ENCODE measurements at regions not wholly inside any gene's neighbourhood (a gene's known extent, or its start where the extent isn't known, plus 50 kb on each side); places are given as distances from the start of the nearest gene placed in this dataset.
A peak's percentile ranks its signal among the peaks of the same experiment; 100 is the strongest.

DNA sequence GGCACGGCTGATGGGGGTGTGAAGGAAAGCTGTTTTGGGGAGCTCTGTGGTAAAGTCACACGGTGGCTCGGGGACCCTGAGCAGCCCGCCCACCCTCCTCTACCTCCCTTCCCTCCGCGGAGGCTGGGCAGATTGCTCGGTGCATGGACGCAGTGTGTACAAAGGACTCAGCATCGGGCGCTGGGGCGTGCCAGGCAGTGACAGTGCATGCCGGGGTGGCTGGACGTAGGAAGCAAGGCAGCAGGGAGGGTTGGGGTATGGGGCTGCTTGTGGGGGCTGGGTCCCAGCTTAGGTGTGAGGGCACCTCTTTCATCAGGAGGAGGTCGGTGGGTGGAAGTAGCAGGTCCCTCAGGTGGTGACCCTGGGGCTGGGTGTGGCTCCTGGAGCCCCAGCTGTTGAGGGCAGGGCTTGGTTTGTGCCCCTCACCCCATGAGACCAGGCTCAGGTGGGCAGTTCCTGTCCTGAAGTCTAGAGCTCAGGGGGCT lies 159.9 kb upstream of the GSE1 start:
- DNase-seq: no peak

DNA sequence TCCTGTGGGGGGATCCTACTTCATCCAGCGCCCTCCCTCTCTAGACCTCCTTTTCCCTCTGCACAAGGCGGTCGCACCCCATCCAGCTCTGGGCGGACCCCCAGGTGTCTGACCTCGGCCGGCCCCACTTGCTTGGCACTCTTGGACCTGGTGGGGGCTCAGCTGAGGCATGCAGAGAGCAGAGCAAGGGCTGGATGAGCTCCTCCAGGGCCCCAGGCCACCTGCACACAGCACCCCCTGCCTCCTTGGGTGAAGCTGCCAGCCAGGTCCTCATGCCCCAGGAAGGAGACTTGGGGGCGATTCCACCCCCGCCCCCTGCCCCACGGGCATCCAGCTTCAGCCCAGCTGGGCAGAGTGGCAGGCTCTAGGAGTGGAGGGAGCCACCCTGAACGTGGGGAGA lies 159.4 kb upstream of the GSE1 start:
- no peak for DNase-seq

DNA sequence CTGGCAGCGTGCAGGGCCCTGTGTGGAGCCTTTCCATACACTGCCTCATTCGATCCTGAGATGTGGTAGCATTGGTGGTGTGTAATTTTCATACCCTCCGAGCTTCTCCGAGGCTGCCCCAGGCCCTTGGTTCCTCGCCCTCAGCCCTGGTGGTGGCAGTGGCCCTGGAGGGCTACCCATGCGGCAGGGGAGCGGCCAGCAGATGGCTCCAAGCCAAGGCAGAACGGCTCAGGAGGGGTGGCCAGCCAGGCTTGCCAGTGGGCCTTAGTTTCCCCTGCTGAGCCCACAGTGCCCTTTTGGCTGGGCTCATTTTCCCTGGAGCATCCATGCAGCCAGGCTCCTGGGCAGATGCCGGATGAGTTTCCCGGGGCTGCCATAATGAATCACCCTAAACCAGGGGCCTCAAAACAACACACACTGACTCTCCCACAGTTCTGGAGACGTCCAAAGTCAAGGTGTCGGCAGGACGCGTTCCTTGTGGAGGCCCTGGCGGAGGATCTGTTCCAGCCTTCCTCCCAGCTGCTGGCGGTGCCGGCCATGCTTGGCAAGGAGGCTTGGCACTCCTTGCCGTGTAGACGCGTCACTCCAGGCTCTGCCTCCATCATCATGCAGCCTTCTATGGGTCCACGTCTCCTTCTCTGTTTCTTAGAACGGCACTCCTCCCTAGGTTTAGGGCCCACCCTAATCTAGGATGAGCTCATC lies 158.8 kb upstream of the GSE1 start:
- no peak for DNase-seq

DNA sequence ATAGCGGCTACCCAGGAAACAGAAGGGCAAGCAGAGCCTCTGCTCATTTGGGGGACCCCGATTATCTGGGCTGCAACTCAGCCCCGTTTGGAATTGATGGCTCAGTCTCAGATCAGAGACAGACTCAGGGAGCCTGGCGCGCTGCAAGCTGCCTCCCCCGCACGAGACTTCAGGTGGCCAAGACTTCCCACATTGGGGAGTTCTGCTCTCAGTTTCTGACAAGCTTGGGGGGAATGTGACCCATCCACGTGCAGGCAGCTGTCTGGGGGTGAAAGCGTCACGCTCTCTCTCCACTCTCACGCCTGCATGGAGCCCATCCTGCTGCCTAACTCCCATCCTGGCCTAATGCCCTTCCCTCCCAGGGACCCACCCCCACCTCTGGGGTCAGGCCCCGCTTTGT lies 157.6 kb upstream of the GSE1 start:
- no peak for DNase-seq

DNA sequence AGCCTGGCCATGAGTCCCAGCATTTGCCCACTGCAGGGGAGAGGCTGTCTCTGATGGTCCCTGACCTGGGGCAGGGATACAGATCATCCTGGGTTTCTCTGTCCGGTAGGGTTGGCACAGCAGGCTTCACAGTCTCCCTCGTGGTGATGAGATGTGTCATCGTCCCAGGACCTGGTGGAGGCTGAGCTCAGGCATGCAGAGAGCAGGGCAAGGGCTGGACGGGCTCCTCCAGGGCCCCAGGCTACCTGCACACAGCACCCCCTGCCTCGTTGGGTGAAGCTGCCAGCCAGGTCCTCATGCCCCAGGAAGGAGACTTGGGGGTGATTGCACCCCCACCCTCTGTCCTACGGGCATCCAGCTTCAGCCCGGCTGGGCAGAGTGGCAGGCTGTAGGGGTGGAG lies 155.8 kb upstream of the GSE1 start:
- no peak for DNase-seq

DNA sequence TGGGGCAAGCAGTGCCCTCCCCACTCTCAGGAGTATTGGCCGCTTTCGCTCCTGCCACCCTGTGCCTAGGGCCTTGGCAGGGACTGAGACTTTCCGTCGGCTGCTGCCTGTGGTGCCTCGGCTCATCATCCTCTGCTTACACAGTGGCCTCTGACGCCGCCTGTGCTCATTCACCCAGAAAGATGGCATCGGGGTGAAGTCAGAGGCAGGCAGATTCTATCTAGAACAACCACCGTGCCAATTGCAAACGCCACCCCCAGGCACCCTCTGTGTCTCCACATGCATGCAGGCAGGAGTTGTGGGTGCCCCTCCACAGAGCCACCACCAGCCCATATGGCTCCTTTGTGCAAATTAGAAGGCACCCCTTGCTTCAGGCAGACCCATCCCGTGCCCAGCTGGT lies 154.2 kb upstream of the GSE1 start:
- DNase-seq: no peak

DNA sequence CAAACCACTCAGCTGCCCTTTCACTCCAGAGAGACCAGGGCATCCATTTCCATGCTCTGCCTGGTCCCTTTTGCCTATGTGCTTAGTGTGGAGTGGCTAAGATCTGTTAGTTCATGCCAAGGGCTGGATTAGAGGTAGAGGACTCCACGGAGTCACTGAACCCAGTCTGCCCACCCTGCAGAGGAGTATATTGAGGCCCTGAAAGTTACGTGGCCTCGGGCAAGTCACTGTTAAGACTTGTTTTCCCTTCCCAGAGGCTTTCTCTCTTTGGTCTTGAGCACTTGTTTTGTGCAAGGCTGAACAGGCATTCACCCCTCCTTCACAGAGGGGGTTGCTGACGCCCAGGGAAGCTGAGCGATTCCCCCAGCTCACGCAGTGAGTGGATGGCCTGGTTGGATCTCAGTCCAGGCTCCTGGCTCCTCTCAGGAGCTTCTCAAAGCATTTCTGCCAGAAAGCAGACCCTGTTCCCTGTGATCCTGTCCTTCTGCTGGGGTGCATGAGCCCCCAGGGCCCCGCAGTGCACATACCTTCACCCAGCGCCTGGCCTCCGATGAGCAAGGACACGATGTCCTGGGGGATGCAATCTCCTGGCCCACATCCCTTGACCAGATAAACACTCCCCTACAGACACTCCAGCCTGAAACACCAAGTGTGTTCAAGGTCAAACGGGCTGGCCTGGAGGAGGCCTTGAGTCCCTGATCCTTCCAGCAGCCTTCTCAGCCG lies 153.4 kb upstream of the GSE1 start:
- DNase-seq: no peak

DNA sequence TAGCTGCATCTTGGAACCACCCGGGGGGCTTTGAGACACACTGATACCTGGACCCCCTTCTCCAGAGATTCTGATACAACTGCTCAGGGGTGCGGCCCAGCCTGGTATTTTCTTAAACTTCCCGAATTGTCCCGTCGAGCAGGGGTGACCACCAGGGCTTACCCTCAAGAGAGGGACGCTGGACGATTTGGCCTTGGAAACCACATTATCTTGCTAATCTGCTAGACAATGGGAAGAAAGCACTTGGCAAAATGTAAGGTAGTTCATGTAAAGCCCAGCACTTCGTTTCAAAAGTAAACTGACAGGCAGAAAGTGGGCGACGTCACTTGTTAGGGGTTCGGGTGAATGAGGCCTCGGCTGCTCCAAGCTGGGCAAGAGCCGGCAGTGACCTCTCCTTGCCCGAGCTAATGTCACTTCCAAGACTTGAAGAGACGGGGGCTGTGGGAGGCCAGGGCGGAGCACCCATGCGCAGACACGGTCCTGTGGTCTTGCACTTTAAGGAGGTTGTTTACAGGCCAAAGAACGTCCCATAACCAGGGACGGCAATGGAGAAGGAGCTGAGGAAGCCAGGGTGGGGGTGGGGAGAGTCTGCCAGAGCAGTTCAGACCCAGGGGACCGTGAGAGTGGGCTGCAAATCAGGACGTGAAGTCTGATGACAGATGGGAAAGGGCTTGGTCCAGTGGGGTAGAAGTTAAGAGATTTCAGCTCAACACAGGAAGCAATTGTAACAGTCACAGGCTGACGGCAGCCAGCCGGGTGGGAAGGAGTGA lies 152.7 kb upstream of the GSE1 start:
- DNase-seq: no peak

DNA sequence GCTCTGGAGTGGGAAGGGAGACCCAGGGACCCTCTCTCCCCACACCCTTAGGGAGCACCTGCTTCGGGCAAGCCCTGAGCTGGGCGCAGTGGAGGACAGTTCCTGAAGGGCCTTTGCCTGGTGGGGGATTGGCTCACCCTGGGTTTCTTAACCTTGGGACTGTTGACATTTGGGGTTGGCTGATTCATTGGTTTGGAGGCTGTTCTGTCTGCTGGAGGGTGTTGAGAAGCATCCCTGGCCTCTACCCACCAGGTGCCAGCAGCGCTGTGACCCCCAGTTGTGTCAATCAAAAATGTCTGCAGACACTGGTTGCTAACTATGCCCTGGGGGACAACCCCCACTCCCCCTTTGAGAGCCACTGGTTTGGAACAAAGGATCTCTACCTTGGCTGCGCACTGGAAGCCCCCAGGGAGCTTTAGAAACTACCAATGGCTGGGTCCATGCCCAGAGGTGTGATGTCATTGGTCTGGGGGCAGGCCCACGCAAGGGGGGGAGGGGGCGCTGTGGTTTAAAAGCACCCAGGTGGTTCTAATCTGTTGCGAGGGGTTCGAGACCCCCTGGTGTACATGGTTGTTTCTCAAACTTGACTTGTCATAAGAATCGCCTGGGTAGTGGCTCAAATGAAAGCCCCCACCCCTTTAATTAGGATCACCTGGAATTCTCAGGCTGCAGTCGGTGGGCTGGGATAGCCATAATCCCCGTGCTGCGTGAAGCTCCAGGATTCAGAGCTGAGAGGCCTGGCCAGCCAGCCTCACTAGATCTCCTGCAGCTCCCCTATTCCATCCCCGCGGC lies 151.9 kb upstream of the GSE1 start:
- DNase-seq: peak; percentile 36

DNA sequence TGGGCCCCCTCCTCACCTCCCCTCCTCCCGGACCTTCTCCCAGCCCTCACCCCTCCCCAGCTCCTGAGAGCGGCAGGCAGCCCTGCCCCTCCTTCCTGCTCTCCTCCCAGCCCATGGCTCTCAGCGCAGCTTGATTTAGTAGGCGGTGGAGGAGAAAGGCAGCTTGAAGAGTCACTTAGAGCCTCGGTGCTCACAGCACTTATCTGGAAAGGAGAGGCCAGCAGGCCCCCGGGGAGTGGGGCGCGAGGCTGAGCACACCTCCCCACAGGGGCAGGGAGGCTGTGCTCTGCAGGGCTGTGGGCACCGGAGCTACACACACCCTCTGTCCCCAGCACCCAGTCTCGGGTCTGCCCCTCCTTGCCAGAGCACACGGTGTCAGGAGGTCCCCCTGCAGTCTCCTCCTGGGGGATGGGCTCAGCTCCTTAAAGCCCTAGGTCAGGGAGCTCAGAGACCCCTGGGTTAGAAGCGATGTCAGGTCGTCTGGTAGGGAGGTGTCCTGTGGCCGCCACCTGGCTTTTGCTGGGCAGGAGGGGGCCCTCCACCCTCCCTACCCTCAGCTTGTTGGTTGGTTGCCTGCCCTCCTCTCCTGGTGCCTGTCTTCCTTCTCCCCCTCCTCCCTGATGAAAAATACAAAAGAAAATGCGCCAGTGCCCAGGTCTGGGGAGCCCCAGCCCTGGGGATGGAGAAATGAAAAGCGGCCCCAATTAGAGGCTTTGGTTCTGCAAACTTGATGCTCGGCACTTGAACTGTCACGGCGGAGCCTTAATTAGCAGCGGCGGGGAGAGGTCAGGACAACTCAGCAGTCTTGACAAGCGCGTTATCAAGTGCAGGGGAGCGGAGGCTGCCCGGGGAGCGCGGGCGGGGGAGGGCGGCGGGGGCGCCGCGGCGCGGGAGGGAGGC lies 151.1 kb upstream of the GSE1 start:
- DNase-seq: no peak

DNA sequence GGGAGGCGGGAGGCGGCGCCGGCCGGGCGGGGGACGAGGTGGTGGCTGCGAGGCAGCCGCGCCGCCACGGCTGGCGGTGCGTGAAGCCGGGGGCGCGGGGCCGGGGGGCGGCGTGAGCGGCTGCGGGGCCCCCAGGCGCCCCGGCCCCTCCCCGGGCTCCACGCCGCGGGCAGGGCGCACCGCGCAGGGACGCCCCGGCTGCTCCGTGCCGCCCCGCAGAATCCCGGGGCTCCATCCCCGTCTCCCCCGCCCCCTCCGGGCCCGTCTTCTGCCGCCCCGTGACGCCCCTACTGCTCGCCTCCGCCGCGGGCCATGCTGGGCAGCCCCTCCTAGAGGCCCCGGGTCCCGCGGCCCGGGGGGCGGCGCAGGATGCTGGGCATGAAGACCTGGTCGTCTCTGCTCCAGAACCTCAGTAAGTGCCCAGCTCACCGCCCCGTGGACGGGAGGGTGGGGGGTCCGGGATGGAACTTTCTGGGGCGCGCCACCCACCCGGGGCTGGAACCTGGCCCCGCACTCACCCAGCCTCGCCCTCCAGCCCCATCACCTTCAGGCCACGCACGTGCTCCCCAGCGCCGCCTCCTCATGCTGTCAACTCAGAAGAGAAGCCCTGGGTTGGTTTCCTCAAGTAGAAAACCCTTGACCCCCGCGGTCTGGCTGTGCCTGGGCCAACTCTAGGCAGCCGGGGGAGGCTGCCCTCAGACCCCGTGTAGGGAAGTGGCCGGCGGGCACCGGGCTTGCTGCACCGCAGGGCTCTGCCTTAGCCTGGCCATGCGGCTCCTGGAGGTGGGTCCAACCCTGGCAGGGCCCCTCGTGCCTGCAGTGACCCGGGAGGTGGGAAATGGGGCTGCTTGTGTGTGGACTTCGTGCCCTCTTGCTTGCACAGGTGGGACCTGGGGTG lies 150.2 kb upstream of the GSE1 start:
- DNase-seq: no peak

DNA sequence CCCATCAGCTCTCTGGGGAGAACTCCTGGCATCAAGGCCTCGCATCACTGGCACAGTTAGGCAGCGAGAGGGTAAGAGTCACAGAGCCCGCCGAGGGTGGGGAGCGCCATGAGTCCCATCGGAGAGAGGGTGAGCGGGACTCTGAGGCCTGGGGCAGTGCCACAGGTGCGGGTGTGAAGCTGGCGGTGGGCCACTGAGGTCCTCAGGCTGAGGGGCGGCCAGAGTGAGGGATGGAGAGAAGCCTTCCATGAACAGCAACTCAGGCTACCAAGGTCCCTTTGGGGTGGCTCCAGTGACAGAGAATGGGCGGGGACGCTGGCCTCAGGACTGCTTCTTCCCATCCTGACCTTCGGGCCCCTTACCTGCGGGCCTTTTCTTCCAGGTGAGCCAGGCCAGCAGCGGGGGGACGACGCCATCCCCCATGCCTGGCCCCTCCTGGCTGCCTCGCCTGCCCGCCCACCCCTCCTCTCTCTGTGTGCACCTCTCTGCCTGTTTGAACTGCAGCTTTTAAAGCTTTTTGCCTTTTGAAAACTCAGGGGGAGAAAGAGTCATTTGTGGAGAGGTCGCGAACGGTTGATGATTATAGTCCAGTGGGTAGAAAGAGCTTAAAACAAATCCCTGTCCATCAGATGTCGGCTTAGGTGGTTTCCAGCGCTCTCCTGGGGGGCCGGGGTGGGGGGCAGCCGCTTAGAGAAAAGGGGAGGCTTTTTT lies 149.3 kb upstream of the GSE1 start:
- no peak for DNase-seq

DNA sequence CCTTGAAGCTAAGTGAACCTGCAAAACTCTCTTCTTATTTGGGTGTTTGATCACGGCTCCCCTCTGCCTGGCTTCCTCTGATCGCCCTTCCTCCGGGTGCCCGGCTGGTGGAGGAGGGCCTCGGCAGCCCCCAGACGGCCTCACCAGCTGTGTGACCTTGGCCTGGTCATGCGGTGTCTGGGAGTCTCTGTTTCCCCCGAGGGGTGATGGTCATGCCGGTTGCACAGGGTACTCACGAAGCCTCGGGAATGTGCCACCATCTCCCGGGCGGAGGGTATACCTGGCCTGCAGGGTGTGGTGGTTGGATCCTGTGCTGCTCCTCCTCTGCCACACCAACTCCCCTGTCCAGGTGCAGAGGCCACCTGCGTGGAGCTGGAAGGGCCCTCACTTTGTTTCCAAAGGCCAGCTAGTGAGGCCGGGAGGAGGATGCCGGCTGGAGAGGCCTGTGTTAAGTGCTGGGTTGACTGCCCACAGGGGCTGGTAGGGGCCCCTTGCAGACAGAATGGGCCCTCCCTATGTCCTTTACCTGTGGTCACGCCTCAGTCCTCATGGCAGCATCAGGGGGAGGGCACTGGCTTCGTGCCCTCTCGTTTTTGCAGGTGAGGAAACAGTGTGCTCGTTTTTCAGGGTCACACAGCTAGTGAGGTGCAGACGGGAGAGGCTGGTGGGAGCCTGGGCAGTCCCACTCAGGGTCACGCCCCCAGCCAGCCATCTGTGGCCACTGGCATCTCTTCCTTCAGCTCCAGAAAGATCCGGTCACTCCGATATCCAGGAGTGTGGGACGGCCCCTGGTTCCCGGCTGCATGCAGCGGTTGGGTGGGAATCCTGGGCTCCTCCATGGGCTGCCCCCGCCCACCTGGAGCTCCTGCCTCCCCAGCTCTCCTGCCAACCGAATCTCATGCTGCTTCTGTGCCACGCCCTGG lies 148.5 kb upstream of the GSE1 start:
- no peak for DNase-seq

DNA sequence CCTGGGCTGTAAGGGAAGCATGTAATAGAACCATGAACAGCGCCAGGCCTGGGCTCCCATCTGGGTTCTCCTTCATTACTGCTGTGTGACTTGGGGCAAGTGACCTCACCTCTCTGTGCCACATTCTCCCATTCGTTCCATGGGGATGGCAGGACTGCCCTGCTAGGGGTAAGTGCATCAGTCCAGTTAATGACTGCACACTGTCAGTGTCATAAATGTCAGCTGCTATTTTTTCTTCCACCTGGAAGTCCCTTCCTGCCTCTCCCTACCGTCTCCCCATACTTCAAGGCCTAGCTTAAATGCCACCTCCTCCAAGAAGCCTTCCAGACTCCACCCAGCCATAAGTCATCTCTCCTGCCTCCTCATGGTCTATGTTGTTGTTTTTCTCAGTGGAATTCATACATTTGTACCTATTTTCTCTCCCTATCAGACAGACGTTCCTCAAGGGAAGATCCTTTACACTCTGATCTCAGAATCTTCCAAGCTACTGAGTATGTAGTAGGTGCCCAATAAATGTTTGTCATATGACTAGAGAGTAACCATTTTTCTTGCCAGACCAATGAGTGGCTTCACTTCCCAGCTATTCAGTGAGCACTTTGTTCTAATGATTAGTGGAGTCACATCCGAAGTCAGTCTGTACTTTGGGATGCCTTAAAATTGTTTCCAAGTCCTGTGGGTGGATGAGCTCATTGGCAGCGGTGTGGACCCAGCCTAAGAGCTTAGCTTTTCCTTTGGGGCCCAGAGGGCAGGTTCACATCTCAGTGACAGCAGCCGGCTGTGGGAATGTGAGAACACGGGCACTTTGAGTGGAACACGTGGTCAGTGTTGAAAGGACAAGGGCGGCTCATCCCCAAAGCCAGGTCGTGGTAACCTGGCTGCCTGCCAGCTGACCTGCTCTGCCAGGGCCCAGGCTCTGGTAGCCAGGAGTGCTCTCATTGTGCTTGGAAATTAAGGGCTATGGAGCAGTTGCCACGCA lies 147.5 kb upstream of the GSE1 start:
- DNase-seq: no peak

DNA sequence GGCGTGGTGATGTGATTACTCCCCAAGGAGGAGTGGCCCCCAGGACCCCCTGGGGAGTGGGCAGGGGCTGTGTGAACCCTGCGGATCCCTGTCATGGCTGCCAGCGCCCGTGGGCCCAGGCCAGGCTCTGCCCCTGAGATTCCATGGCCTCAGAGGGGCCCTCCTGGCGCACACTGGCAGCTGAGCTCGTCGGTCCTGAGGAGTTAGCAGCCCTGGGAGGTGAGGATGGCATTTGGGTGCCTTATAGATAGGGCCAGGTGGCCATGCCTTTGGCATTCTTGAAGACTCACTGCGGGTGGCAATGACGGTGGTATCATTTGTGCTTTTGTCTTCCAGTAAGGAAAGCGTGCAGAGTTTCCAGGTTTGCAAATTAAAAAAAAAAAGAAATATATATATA lies 146.8 kb upstream of the GSE1 start:
- DNase-seq: no peak

DNA sequence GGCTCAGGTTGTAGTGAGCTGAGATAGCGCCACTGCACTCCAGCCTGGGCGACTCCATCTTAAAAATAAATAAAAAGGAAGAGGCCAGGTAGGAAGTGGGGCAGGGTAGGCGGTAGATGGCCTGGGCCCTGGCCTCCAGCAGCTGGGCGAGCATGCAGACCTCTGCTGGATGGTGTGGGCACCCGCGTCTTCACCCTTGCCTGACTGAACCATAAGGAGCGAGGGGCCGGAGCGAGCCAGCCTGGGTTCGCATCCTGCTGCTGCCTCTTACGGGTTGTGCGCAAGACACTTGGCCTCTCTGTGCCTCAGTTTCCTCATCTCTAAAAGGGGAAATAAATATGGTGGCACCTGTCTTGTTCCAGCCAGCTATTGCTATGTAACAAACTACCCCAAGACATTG lies 146.1 kb upstream of the GSE1 start:
- DNase-seq: no peak

DNA sequence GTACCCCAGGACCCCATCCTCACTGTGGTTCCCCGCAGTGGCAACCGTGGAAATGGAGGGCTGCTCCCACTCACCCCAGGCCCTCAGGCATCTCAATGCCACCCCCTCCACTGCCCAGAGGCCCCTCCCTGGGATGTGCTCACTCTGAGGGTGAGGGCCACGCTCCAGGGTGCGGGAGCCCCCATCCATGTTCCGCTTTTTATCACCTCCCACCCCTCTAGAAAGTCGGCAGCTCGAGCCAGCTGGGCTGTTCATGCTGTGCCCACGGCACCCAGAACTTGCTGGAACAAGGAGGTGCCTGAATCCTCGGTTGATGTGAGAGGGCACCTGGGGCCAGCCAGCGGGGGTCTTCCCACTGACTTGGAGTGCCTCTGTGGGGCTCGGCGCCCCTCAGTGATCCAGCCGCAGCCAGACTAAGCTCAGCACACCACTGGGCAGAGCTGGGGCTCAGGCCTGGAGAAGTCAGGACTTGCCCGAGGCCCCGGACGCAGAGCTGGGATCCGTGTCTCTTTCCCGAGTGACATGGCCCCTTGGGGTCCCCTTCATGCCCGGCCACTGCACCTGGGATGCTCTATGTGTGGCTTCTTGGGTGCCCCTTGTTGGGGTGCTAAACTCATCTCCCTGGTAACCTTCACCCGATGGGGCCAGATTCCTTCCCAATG lies 143.1 kb upstream of the GSE1 start:
- no peak for DNase-seq

Measured in GF-D8 (cell line).